ENCODE measurements at regions not wholly inside any gene's neighbourhood (a gene's known extent, or its start where the extent isn't known, plus 50 kb on each side); places are given as distances from the start of the nearest gene placed in this dataset.

DNA sequence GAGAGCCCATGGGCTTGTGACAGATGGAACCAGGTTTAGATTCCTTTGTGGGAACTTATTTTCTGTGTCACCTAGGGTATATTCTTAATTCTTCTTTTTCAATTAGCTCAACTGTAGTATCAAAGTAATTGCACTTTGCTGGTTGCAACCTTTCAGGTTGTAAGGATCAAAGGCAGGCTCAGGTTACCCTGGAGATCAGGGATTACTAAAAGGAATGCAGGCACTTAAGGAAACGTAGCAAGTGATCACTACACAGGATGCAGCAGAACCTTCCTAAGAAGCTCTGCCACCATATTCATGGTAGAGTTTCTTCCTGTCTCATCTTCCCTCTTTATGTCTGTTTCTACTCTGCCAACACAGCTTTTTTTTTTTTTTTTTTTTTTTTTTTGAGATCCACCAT, 133.2 kb upstream of the JAG1 start:
- DNase-seq, result peak; percentile 60

DNA sequence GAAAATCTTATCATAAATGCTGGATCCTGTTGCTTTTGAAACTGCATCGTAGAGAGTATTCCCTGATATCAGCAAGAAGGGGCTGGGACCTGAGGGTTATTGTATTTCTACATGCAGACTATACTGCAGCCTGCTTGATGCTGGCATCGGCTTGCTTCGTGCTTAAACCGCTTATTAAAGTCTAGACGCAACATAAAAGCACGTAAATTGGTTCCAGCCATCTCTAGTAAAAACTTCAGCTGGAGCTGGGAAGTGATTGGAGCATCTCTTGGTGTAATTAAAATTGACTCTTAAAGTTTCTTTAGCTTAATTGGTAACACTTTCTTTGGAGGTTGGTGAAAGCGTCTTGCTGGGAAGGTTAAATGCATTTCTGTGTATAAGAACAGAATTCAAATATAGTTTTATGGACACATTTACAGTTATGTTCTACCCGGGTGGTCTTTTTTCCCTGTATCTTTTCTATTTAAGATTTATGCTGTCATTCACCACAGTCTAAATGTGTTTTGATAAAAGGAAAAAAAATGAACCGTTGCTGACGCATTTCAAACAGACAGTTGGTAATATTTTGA, 139.0 kb upstream of the JAG1 start:
- DNase-seq, result peak; percentile 48

DNA sequence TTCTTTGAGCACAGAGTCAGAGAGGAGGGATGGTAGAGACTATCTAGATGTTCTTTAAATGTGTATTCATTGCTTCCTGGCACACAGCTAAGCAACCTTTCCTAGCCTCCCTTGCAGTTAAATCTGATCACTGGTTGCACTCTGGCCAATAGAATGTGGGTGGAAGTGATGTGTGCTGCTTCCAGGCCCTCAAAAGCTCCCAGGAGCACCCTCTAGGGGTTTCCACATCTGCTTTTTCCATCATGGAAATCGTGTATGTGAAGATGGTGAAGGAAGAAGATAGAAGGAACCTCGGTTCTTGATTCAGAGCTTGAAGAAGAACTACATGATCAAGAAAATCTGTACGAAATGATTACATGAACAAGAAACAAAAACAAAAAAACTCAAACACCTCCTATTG, 149.8 kb upstream of the JAG1 start:
- no peak for DNase-seq

DNA sequence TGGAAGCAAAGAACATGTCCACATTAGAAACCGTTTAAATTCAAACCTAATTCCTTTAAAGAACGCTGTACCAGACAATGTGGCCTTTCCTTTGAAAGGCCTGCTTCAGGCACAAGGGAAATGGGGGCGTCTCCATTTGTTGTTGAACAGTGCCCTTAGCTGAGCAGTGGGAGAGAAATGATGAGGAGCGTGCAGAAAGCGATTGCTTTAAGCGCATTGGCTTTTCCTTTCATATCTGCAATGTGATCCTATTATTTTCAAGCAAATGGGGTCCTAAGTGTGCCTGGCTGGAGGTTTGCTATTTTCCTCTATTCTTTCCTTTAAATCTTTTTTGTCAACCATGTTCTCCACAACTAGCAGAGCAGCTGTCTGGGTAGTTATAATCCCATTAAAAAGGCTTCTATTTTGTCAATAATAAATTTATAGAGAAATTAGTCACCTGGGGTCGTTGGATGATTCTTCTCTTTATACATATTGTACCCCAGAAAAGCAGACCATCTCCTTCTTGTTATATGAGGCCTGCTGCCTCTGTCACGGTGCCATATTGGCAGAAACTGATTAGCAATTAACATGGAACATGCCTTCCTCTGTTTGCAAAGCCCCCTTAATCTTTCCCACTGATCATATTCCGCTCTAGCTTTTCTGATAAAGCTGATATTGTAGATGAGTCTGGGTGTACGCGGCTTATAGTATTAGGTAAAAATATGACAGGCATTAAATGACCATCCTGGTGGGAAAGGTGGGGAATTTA, 151.1 kb upstream of the JAG1 start:
- DNase-seq, result no peak

DNA sequence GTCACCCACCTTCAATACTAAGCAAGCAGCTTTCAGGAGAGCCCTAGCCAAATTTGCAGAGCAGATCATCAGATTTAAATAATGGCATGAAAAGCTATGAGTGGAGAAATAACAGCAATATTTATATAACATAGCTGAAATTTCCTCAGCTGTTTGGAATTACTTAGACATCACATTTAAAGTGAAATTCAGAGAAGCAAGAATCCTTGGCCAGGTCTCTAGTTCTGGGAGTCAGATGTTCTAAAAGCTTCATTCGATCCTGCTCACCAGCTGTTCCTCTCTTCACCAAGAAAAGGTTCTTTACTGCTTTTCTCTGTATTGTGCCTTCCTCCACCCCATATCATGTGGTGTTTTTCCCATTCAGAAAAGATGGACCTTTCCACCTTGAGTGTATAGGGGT, 152.3 kb upstream of the JAG1 start:
- DNase-seq, result no peak

DNA sequence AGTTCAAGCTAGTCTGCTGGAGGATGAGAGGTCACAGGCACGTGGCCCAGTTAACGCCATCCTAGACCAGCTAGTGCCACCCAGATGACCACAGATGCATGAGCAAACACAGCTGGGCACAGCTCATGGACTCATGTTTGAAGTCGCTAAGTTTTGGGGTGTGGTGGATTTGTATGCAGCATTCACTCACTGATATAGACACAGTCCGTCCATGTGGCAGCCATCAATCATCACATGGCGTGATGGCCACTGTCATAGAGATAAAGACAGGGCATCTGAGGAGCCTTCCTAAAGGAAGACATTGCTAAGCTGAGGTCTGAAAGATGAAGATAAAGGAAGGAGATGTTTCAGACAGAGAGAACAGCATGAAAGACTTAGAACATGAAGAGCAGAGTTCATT, 154.4 kb upstream of the JAG1 start:
- DNase-seq, result no peak

DNA sequence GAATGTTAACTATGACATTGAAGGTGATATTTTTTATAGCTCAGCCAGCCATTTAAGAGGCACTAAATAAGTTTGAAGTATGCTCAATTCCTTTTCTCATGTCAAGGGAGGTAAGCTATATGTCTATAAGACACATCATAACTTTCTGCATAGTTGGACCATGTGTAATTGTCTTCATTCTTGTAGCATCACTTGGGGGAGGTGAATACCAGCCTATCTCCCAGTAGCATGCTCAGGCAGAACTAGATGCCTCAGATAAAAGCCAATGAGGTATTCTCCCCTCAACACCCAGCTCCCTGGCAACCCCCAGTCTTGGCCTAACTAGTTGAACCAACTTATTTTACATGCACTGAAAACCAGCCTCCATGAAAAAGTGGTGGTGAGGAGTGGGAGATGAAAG, 158.3 kb upstream of the JAG1 start:
- no peak for DNase-seq

DNA sequence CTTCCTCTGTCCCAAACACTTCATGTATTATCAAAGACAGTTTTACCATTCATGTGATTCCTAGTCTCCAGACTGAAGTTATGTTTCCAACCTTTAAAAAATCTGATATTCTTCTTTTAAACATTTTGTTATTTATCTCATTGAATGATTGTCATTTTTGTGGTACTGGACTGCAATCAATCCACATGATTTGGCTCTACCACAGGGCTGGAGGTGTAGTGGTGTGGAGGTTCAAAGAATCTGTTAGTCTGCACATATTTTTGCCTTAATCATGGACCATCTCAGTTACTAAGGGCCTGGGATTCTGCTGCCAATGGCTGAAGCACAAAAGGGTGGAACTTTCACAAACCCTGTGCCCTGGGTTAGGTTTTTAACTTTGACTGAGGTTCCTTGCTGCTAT, 164.1 kb upstream of the JAG1 start:
- DNase-seq, result no peak

DNA sequence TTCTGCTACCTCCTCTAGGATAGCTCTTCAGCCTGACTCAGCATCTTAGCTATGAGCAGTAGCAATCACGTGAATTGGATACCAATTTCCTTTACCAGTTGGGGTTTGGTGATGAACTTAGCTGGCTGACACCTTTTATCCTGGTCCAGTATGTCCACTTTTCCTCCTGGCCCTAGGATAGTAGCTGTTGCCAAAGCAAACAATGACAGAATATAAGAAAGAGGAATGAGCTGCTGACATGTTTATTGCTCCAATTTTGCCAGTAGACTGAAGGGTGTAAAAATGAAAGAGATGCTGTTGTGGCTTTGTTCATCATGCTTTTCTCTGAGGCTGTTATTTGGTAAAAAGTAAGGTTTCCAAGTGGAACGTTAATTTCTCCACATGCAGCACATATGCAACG, 168.3 kb upstream of the JAG1 start:
- no peak for DNase-seq

DNA sequence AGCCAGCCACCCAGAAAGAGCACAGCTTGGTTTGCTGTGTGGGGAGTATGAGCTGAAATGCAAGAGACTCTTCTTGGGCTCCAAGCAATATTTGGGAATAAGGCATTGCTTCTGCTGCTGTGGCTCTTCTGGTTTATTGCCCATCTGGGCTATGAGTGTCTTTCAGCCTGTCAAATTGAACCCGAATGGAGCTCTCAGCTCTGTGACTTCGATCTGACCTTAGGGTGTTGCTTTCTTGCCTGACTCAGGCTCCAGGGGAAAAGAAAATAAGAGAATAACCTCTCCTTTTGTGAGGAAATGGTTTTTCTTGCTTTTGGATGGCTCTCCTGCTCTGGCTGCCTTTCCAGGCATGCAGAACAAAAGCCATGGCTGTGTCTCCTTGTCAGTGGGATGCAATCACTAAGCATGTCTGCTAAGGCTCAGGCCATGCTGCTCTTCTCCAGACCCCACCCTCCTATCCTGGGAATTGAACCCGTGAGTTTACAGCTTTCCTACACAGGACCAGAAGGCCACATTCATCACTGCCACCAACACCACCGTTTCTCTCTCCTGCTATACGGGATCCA, 169.4 kb upstream of the JAG1 start:
- DNase-seq, result no peak

DNA sequence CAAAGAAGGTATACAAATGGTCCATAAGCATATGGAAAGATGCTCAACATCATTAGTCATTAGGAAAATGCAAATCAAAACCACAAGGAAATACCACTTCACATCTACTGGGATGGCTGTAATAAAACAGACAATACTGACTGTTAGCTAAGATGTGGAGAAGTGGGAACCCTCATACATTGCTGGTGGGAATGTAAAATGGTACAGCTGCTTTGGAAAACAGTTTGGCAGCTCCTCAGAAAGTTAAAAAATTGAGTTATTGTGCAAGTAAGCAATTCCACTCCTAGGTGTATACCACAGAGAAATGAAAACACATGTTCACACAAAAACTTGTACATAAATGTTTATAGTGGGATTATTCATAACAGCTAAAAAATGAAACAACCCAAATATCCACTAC, 173.0 kb upstream of the JAG1 start:
- DNase-seq, result no peak

DNA sequence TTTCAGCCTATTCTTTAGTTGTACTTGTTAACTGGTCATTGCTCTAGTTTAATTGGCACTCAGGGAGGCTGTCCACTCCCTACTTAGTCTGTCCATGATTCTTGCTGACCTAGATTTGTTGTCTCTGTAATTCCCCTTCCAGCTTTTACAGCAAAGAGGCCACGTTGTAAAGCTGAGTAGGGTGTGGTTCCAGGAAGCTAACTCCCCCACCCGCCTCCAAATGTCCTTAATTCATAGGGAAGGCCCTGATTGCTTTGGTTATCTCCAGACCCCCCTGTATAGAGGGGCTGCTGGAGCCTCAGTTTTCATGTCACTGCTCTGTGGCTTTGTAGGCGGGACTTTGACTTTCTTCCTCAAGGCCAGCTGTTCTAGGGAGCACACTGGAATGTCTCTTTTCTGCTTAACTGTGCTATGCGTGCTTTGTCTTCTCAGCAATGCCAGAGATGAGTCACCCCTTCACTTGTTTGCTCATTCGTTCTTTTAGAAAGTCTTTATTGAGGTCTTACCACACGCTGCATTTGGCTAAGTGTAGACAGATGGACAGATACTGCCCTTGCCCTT, 175.1 kb upstream of the JAG1 start:
- peak; percentile 89 for DNase-seq

DNA sequence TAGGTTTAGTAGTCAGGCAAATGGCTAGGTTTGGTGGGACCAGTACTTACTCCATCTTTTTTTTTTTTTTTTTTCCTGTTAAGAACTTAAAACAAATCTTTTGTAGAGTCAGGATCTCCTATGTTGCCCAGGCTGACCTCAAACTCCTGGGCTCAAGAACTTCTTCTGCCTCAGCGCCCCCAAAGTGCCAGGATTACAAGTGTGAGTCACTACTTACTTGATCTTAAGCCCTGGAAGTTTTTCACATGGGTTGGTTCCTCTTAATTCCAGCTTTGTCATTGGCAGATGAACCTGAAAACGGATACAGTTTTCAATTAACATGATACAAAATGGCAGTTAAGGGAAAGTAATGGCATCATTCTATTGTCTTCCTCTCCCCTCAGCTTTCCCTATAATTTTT, 179.4 kb upstream of the JAG1 start:
- DNase-seq, result no peak

DNA sequence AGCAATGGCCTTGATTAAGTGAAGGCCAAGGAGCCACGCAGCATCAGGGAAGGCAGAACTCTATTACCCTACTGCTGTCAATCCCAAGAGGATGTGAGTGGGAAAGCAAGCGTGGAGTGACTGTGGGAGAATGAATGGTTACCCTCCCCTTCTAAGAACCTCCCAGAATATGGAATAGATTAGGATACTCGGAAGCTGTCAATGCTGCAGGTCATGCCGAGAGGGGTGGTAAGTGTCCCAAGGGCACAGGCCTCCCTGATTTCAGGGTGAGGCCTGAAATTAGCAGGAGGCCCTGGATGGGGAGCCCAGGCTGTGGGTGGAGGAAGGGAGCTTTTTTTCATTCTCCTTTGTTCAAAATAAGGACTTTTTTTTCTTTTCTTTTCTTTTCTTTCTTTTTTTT, 179.9 kb upstream of the JAG1 start:
- DNase-seq, result no peak

DNA sequence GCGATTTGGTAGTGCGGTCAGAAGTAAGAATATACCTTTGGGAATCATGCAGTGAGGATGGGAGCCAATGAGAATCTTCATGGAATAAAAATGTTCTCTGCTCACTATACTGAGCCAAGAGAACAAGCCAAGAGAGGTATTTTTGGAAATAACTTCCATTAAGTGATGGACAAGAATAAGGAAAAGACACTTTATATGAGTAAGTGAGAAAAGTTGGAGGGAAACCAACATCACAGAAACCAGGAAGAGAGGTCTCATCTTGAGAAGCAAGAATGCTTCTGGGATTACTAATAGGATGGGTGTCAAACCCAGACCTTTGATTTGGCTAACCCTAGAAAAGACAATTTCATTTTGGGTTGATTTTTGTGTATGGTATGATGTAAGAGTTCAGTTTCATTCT, 181.2 kb upstream of the JAG1 start:
- no peak for DNase-seq

DNA sequence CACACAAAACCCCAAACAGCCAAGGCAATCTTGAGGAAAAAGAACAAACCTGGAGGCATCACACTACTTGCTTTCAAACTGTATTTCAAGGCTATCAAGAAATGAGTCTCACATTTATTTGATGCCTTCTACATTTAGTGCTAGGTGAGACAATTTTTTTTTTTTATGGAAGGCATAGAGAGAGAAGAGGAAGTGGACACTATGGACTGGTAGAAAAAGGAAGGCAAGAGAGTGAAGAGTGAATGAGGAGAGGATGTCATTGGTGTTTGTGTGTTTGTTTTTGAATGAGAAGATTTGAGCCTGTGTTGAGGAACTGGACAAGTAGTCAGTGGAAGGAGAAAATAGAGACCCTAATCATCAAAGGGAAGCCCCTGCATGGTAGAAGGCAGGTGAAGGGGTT, 182.0 kb upstream of the JAG1 start:
- no peak for DNase-seq

DNA sequence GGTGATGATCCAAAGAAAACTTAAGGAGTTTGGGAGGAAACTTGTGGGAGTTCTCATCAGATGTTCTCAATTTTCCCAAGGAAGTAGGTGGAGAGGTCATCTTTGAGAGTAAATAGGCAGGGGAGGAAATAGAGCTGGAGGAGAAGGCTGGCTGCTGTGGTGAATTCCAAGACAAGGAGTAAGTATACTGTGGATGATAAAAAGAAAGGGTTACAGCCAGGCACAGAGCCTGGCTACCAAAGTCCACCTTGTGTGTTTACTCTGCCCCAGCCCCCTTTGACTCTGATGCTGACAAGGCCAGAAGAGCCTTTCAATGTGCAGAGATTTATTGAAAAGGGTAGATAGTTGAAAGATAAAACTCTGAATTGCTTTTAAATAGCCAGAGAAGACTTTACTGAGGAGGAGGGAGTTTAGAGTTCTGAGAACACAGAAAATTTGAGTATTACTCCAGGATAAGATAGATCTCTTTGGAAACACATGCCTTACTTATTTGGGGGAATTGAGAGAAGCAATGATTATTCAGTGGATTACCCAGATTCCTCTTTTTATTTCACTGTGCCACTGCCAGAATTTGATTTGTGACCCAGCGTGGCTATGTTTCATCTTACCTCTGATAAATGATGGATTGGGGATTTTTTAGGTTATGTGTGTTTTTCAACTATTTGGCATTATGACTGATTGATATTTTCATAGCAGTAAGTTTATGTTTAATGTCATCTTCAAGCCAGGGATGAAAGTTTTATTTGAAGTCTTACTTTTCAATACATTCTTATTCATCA, 182.6 kb upstream of the JAG1 start:
- no peak for DNase-seq

DNA sequence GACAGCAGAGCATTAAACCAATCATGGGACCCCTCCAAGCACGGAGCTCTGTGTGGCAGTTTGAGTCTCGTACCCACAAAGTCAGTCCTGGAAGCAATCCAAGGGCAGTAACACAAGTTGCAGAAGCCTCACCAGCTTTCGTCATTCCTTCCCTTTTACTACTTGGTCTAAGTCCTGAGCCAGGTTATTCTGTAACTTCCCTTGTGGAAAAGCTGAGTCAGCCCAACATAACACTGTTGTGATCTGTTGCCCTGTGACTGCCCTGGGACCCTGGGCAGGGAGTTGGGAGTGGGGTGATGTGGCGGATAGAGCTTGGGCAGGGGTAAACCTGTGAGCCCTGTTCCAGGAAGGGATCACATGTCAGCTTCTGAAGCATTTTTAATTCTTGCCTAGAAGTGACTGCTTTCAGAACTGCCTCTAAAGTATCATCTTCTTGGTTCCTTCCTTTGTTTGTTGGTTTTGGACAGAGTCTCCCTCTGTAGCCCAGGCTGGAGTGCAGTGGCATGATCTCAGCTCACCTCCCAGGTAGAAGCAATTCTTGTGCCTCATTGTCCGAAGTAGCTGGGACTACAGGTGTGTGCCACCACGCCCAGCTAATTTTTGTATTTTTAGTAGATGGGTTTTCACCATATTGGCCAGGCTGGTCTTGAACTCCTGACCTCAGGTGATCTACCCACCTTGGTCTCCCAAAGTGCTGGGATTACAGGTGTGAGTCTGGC, 183.7 kb upstream of the JAG1 start:
- DNase-seq, result no peak

DNA sequence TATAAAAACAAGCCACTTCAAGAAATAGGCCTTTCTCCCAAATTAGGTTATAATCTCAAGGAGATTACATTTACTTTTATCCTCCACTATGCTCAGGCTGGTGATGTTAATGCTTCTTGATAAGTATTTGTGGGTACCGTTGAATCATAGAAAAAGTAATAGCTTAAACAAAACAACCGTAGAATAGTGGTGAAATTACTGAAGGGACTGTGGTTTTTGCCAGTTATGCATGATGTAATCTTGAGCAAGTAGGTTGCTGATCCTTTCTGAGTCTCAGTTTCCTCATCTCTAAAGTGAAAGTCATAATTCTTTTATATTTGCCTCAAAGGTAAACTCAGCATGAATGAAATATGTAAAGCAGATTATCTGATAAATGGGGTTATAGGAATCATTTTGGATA, 187.3 kb upstream of the JAG1 start:
- no peak for DNase-seq

DNA sequence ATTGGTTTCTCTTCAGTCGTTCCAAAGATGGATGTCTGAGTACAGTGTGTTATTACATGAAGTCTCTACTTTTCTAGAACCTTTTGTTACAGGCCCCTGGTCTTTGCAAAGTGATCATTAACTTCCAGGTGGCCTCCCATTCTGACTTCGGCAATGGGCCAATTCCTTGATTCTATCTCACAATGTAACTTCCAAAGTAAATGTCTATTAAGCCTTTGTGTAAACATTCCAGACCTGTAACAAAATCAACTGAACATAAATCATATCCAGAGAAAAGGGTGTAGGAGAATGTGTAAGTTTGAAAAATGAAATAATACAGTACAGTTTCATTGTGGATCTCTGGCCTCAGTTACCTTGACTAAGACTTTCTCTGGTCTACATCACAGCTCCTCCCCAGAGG, 187.8 kb upstream of the JAG1 start:
- no peak for DNase-seq

DNA sequence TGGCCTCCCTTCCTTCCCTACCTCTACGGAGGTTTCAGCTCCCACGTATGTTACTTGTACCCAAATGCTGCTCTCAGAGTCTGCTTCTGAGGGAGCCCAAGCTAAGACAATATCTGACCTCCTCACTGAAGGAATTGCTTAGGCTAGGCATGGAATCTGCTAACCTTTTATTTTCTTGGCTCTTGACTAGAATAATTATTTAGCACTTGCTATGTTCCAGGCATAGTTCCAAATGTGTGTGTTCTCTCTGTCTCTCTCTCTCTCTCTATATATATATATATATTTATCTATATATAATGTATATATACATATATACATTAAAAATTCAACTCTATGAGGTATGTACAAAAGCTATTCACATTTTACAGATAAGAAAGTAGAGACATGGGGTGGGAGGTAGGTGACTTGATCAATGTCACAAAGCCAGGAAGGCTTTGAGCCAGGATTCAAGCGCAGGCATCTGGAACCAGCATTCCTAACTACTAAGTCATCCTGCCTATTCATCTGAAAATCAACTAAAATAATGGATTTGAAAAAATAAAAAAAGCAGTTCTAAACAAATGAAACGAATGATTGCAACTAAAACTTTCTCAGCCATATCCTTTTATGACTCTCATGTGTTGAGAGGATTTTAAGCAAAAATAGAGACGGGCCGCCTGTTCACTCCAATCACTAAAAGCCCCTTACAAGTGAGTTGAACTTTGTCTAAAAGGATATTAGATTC, 189.7 kb upstream of the JAG1 start:
- no peak for DNase-seq

DNA sequence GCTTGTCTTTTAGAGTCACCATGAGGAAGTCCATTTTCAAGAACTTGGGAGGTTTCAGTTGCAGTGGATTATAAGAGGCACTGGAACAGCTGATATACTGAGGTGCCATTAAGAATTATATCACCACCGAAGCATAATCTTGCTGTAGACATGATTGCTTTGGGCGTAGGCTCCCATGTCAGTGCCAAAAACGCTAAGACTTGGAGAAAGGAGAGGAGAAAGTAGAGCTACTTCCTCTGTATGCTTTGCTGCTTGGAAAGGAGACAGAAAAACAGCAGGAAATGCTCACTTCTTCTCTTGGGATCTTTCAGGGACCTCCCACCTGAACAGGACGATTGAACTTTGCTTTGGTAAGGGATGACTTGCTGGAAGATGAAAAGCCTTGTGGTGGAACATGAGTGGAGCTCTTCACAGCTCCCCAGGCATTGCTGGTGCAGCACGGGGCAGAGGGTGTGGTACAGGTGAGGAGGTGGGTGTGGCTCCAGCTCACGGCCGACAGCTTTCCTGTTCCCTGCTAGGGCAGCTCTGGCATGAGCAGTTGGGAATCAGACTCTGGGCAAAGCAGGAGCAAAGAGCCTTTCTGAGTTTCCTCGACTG, 190.4 kb upstream of the JAG1 start:
- DNase-seq, result no peak
